ENCODE measurements at regions not wholly inside any gene's neighbourhood (a gene's known extent, or its start where the extent isn't known, plus 50 kb on each side); places are given as distances from the start of the nearest gene placed in this dataset.
"Not testable (repeated sequence)": the region's sequence is repeated elsewhere in the genome, so short reads cannot be mapped to it uniquely, and the experiment has no call there.

GRCh38 chr1:29681416-29681815 is 445.1 kb downstream of the PTPRU start:
- DNase-seq: not testable (repeated sequence)

DNA sequence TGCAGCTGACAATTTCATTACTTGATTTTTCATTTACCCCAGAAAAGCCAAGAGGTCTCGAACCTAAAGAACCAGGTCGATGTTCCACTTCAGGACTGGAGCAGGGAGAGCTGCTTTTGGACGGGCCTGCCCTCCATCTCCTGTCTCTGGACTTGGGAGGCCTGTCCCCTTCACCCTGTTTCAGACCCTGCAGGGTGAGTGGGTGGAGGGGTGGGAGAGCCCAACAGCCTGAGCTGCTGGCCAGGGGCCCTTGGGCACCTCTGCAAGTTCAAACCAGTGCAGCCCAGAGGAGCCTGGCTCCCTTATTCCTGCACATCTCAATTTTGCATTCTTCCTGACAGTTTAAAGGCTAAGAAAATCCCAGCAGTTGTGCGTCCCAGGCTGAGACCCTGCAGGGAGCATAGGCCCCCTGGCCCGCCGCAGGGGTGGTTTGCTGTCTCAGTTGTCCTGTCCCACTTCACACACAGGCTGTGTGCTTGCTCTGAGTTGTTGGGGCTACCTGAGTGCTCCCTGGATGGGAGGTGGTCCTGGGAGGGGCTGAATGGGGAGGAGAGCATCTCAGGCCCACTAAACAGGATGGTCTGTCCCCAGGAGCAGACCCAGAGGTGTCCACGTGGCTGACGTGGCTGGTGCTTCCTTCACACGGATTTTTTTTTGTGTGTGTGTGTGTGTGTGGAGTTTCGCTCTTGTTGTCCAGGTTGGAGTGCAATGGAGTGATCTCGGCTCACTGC is 443.7 kb downstream of the PTPRU start:
- no peak for DNase-seq

- DNase-seq: no peak
These were observed 443.0 kb downstream of the PTPRU start for GRCh38 chr1:29679316-29679715.

- DNase-seq: no peak
These were observed 441.0 kb downstream of the PTPRU start for GRCh38 chr1:29677028-29678024.

- no peak for DNase-seq
These were observed 440.2 kb downstream of the PTPRU start for GRCh38 chr1:29676496-29676895.

- DNase-seq: no peak
These were observed 439.4 kb downstream of the PTPRU start for GRCh38 chr1:29675481-29676263.

- no peak for DNase-seq
These were observed 438.5 kb downstream of the PTPRU start for GRCh38 chr1:29674627-29675326.

DNA sequence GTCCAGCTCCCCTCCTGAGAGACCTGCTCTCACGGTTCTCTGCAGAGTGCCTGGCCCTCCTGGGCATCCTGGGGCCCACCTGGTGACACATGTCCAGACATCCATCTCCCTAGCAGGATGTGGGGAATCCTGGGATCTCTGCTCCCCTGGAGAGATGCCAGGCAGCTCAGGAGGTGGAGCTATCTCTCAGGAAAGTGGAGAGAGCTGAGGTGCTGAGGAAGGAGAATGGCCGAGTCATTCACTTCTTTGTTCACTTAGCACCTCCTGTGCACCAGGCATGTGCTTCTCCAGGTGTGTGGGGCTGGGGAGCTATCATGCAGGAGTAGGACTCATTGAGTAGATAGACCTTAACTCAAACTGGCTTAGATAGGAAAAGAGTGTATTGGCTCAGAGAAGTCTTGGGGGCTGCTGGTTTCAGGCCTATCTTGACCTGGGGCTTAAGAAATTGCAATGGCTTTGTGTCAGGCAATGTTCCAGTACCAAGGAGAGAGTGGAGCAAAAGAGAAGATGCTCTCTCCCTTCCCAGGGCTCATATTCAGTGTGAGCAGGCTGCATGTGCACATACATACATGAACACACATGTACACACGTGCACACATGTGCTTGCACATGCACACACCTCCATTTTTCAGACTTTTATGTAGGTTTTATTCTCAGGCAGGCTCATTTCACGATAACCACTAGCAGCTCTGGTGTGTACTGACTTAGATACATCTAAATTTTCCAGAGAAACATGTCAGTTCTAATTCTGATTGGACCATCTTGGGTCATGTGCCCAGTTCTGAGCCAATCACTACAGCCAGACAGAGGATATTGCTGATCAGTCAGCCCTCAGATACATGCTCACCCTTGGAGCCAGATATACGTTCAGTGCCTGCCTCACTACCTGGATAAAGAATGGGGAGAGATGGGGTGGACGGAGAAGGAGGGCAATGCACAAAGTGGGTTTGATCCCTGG is 437.6 kb downstream of the PTPRU start:
- DNase-seq: no peak

DNA sequence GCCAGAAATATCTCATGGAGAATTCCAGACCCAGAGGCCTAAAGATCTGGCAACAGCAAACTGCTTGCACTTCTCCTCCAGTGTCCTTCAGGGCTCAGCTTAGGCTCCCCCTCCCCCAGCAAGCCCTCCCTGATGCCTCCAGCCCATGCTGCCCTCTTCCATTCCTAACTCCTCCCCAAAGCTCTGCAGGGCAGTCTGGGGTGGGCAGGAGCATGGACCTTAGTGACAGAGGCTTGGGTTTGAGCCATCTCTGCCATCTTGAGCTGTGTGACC is 436.8 kb downstream of the PTPRU start:
- DNase-seq: no peak

DNA sequence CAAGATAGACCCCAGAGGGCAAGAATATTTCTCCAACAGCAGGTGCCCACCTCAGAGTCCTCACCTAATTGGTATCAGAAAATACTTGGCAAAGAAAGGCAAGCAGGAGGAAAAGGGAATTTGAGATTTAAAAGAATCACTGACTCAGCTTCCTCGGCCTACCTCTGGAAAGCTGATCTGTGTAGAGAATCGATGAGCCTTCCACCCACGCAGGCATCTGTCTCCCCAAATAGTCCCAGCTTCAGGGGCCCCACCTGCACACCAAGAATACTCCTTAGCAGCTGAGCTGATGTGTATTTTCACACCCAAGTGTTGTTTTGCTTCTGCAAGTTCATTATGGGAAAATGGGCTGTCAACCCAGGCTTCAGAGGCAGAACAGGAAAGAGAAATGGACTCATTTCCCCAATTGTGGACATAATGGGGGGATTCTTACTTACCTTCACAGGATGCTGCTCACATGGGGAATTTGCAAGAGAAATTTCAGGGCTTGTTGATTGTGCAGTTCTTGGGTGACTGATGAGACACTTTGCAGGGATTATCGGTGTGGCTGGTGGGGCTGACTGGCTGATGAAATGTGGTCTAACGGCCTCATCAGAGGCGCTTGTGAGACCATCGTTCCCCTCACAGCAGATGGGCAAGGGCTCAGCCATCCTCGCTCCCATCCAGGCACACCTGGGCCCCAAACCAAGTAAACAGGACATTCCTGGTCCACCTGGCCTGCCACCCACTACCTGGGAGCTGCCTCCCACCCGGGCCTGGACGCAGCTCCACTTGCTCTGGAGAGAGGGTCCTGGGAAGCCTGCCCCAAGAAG is 436.3 kb downstream of the PTPRU start:
- DNase-seq: no peak

- DNase-seq: no peak
These were observed 435.4 kb downstream of the PTPRU start for GRCh38 chr1:29671446-29672356.

GRCh38 chr1:29670752-29671151 is 434.4 kb downstream of the PTPRU start:
- DNase-seq: no peak

- DNase-seq: no peak
These were observed 433.6 kb downstream of the PTPRU start for GRCh38 chr1:29669912-29670311.

- no peak for DNase-seq
These were observed 433.0 kb downstream of the PTPRU start for GRCh38 chr1:29669158-29669871.

DNA sequence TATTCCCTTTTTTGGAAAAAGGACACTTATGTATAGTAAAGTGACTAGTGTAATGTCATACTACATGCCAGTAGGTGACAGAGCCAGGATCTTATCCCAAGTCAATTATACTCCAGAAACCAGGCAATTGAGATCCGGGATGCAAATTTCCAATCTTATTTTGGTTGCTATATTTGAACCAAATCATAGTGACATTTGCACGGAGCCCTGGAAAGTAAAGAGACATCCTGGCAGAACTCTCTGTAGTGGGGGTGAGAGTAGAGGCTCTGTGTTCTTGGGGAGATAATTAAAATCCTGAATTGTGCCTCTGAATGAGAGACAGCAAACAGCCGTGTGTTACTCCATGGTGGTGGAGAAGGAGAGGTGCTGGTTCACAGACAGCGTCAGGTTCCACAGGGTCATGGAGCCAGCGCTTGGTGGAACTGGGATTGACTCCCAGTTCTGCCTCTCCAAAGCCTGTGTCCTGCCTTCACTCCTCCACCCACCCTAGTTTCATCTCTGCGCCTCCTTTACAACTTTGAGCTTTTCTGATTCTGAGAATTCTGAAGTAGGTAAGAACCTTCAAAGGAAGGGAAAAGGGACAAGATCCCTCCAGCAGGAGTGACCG is 432.3 kb downstream of the PTPRU start:
- no peak for DNase-seq

DNA sequence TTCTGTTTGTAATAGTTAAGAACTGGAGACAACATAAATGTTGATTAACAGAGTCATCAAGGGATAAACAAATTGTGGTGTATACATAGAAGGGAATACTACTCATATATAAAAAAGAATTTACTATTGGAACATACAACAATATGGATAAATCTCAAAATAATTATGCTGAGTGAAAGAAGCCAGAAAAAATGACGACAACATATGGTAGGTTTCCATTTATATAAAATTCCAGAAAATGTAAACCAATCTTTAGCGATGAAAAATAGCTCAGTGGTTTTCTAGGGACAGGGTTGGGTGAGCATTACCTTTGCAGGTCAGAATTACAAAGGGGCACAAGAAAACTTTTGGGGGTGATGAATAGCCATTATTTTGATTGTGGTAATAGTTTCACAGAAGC is 431.6 kb downstream of the PTPRU start:
- no peak for DNase-seq

DNA sequence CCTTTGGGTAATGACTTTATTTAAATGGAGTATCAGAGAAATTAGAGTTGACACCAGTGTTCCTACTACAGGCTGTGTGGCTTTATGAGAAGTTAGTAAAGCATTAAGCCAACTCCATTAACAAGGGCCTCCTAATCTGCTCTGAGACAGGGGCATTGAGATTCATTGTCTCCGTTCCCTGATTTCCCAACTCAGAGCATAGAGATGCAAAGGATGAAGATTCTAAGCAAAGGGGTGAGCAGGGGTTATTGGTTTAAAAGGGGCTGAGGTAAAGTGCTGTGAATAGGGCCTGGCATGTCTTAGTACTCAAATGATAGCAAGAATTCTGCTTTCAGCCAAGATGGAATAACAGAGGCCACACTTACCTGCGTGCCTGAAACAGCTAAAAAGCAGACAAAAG is 428.4 kb downstream of the PTPRU start:
- no peak for DNase-seq

DNA sequence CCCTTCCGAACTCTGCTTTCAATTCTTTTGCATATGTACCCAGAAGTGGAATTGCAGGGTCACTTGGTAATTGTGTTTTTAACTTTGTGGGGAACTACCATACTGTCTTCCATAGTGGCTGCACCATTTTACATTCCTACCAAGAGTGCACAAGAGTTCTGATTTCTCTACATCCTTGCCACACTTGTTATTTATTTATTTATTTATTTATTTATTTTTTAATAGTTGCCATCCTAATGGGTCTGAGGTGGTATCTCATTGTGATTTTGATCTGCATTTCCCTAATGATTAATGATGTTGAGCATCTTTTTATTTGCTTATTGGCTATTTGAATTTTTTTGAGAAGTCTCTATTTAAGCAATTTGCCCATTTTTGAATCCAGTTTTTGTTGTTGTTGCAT is 422.4 kb downstream of the PTPRU start:
- DNase-seq: no peak
